Endothelial cell of umbilical vein (primary cell): ENCODE measurements at regions not wholly inside any gene's neighbourhood (a gene's known extent, or its start where the extent isn't known, plus 50 kb on each side); places are given as distances from the start of the nearest gene placed in this dataset.

ENCODE experiments used
- BruUV-seq: library from RNA; stranded (reverse); fragments of 400-500 nt; replicated peaks from 2 replicates; lab custom pipeline; 2021; lab: Mats Ljungman, UMichigan
- CTCF ChIA-PET: fragments of 300-600, 350-600 bp; sonication (Branson Sonifier 250); formaldehyde crosslinking; loops from one replicate; lab custom pipeline; 2021; ENCODE audit warnings: antibody characterized with exemption, inconsistent platforms; lab: Charles Lee
- POLR2A ChIA-PET: fragments of 300-600, 350-600 bp; sonication (Branson Sonifier 250); formaldehyde crosslinking; loops from one replicate; lab custom pipeline; 2021; ENCODE audit warnings: antibody characterized with exemption, inconsistent platforms; lab: Charles Lee
- DNase-seq: peaks from one replicate; pipeline ENCODE4 v3.0.0-alpha.2; 2011; ENCODE audit warnings: low read depth, low spot score
- FAIRE-seq: peaks from 2 replicates; lab custom pipeline; 2011; peaks lifted over from hg19 to GRCh38; lab: Jason Lieb, UNC
- H2AFZ ChIP-seq: 2 replicates; pipeline ENCODE4 v1.6.0; 2012; ENCODE audit warnings: low read depth, low read length, control low read depth, inconsistent platforms
- H3K27ac ChIP-seq: 2 replicates; pipeline ENCODE4 v1.5.1; 2011; ENCODE audit warnings: low read depth, mild to moderate bottlenecking, control low read depth, low read length, moderate library complexity; ENCODE audit not compliant: insufficient read depth
- H3K27me3 ChIP-seq, 2 experiments: 2 replicates each; pipeline versions ENCODE4 v1.6.0 to v1.6.1; 2011; ENCODE audit warnings: low read length in 2 of 2, mixed read lengths in 1 of 2; ENCODE audit not compliant: control insufficient read depth in 2 of 2, insufficient read depth in 2 of 2
- H3K36me3 ChIP-seq, 2 experiments: 2 replicates in 1 of 2; 3 replicates in 1 of 2; pipeline ENCODE4 v1.5.1; 2011; ENCODE audit warnings: low read length in 2 of 2, mild to moderate bottlenecking in 1 of 2, moderate library complexity in 1 of 2; ENCODE audit not compliant: control insufficient read depth in 2 of 2, insufficient read depth in 2 of 2; ENCODE audit errors: extremely low read depth in 1 of 2
- H3K4me1 ChIP-seq: 3 replicates; pipeline ENCODE4 v1.5.1; 2011; ENCODE audit warnings: mild to moderate bottlenecking, low read length; ENCODE audit not compliant: control insufficient read depth, insufficient read depth; ENCODE audit errors: extremely low read depth
- H3K4me2 ChIP-seq: 2 replicates; pipeline ENCODE4 v1.6.1; 2011; ENCODE audit warnings: low read length, control low read depth, mixed read lengths; ENCODE audit not compliant: insufficient read depth
- H3K4me3 ChIP-seq, 3 experiments: fragments of 200-600 bp in 1 of 3; sonication (generic), shearing (Covaris generic) in 1 of 3; replicated peaks in 1 of 3; 2 replicates each; pipeline ENCODE4 v1.5.1; 2011 to 2016; ENCODE audit warnings: control low read depth in 3 of 3, low read length in 3 of 3, mild to moderate bottlenecking in 2 of 3, inconsistent platforms in 1 of 3, low read depth in 1 of 3, moderate library complexity in 1 of 3; ENCODE audit not compliant: insufficient read depth in 1 of 3
- H3K79me2 ChIP-seq: 2 replicates; pipeline ENCODE4 v1.6.0; 2012; ENCODE audit warnings: low read length, inconsistent platforms; ENCODE audit not compliant: control insufficient read depth, insufficient read depth
- H3K9ac ChIP-seq: replicated peaks from 2 replicates; pipeline ENCODE3; 2011; ENCODE audit warnings: low read length, control low read depth; ENCODE audit not compliant: insufficient read depth; ENCODE audit errors: extremely low read depth
- H3K9me1 ChIP-seq: replicated peaks from 3 replicates; pipeline ENCODE4 v1.6.0; 2011; ENCODE audit warnings: mild to moderate bottlenecking, low read length; ENCODE audit not compliant: control insufficient read depth, insufficient read depth; ENCODE audit errors: extremely low read depth
- H3K9me3 ChIP-seq: replicated peaks from 2 replicates; pipeline ENCODE4 v1.5.1; 2012; ENCODE audit warnings: low read length, inconsistent platforms; ENCODE audit not compliant: control insufficient read depth, insufficient read depth
- H4K20me1 ChIP-seq: replicated peaks from 2 replicates; pipeline ENCODE3; 2011; ENCODE audit warnings: mild to moderate bottlenecking, low read length; ENCODE audit not compliant: control insufficient read depth, insufficient read depth; ENCODE audit errors: extremely low read depth
- CTCF ChIP-seq, 2 donors: IDR thresholded peaks; 1 replicate in 1 of 2; 2 replicates in 1 of 2; pipeline ENCODE4 v1.5.1; 2011; ENCODE audit warnings: low read length in 2 of 2, mild to moderate bottlenecking in 2 of 2, moderate library complexity in 2 of 2, control low read depth in 1 of 2, inconsistent platforms in 1 of 2, low read depth in 1 of 2; ENCODE audit not compliant: insufficient read depth in 1 of 2; ENCODE audit errors: extremely low read depth in 1 of 2
- EZH2 ChIP-seq: IDR thresholded peaks from 2 replicates; pipeline ENCODE4 v1.6.1; 2012; ENCODE audit warnings: borderline replicate concordance, low read depth, mild to moderate bottlenecking, moderate library complexity, low read length, inconsistent platforms; ENCODE audit not compliant: severe bottlenecking
- FOS ChIP-seq: IDR thresholded peaks from 2 replicates; pipeline ENCODE4 v1.6.1; 2011; ENCODE audit warnings: mild to moderate bottlenecking, low read length, moderate library complexity, borderline replicate concordance; ENCODE audit not compliant: insufficient read depth
- GATA2 ChIP-seq: IDR thresholded peaks from 2 replicates; pipeline ENCODE4 v1.7.0; 2011; ENCODE audit warnings: low read depth, mild to moderate bottlenecking, moderate library complexity, mixed read lengths, low read length; ENCODE audit not compliant: insufficient read length, insufficient read depth
- JUN ChIP-seq: IDR thresholded peaks from 2 replicates; pipeline ENCODE4 v1.6.1; 2011; ENCODE audit warnings: borderline replicate concordance, low read depth; ENCODE audit not compliant: insufficient read length, insufficient read depth
- MAX ChIP-seq: IDR thresholded peaks from 2 replicates; pipeline ENCODE4 v1.6.1; 2011; ENCODE audit not compliant: insufficient read depth, insufficient read length
- MYC ChIP-seq: IDR thresholded peaks from one replicate; pipeline ENCODE4 v1.6.1; 2011; ENCODE audit warnings: mild to moderate bottlenecking, low read depth, low read length
- POLR2A ChIP-seq: IDR thresholded peaks from 2 replicates; pipeline ENCODE4 v1.6.1; 2012; ENCODE audit warnings: low read depth, mild to moderate bottlenecking, control low read depth, low read length
- POLR2AphosphoS5 ChIP-seq: IDR thresholded peaks from 2 replicates; pipeline ENCODE4 v1.6.1; 2012; ENCODE audit warnings: low read depth, mild to moderate bottlenecking, control low read depth, low read length, moderate library complexity; ENCODE audit not compliant: insufficient read depth
- dilution Hi-C: fragments of 300-500 bp; cut with MboI; formaldehyde crosslinking; loops from one replicate; pipeline ENCODE4 v1.15.0; 2019; ENCODE audit warnings: low sequenced_read_pairs; ENCODE audit not compliant: extremely low pct_ligation_motif_present
- intact Hi-C: fragments of 100-400 bp; cut with micrococcal nuclease; formaldehyde crosslinking; loops from one replicate; pipeline ENCODE4 v1.10.0; 2022

- Histone ChIP-seq H3K27ac (no peak overlapping the region), H3K4me2 (no peak overlapping the region), H3K79me2 (no peaks in the 10 kb centered on the region), H2AFZ (no peak overlapping the region), H3K27me3 (no peaks in the 10 kb centered on the region), H3K9me3 (peaks cover 5% of the 10 kb centered on the region), H3K36me3 (no peaks in the 10 kb centered on the region), H3K4me1 (no peaks in the 10 kb centered on the region), H3K4me3 (no peak overlapping the region), H4K20me1 (no peaks in the 10 kb centered on the region), H3K9me1 (no peaks in the 10 kb centered on the region), H3K9ac (no peak overlapping the region)
- DNase-seq (no peak), FAIRE-seq (no peak)
- dilution Hi-C loops = no loop called here
- intact Hi-C loops = no loop called here
- TF ChIP-seq MAX = no peak
- no peak for TF ChIP-seq POLR2AphosphoS5
- no peak for TF ChIP-seq CTCF (IDR thresholded peaks at IDR 0.05; ENCODE audit: extremely low read depth in 1 of 2, insufficient read depth in 1 of 2, low read depth in 1 of 2, low read length in 2 of 2)
- no peak for TF ChIP-seq POLR2A
- TF ChIP-seq JUN = no peak
- no peak for TF ChIP-seq FOS
- no peak for TF ChIP-seq GATA2
- no peak for TF ChIP-seq MYC
- no peak for TF ChIP-seq EZH2
- no TSS peak for BruUV-seq
- CTCF ChIA-PET = no interaction called here
- POLR2A ChIA-PET = no interaction called here
Measured at GRCh38 chr10:109115179-109115578, 808.1 kb downstream of the XPNPEP1 start.
